Tibial nerve (tissue), 4 donors: ENCODE measurements at regions not wholly inside any gene's neighbourhood (a gene's known extent, or its start where the extent isn't known, plus 50 kb on each side); places are given as distances from the start of the nearest gene placed in this dataset.

ENCODE experiments used
- CTCF ChIP-seq, 5 experiments: fragments of 200-600 bp in 3 of 5; fragments of 450-650 bp in 2 of 5; sonication (generic) in 3 of 5; IDR thresholded peaks; one replicate each; pipeline ENCODE4 v1.5.1; 2016 to 2019; ENCODE audit warnings: antibody characterized with exemption in 5 of 5, mild to moderate bottlenecking in 3 of 5, moderate library complexity in 2 of 5
- EP300 ChIP-seq, 2 donors: sonication (generic); formaldehyde crosslinking; IDR thresholded peaks; one replicate each; pipeline ENCODE4 v1.6.1; 2017; ENCODE audit warnings: antibody characterized with exemption in 2 of 2, mild to moderate bottlenecking in 1 of 2
- POLR2A ChIP-seq, 2 donors: fragments of 450-650 bp; IDR thresholded peaks; one replicate each; pipeline ENCODE4 v1.6.1; 2017; ENCODE audit warnings: antibody characterized with exemption in 2 of 2, mild to moderate bottlenecking in 2 of 2, moderate library complexity in 2 of 2

GRCh38 chr14:30417999-30418398, 141.0 kb upstream of the G2E3 start:
- TF ChIP-seq CTCF (IDR thresholded peaks at IDR 0.05) (no peak), POLR2A (IDR thresholded peaks at IDR 0.05) (no peak), EP300 (IDR thresholded peaks at IDR 0.05) (no peak)
